ENCODE measurements at regions not wholly inside any gene's neighbourhood (a gene's known extent, or its start where the extent isn't known, plus 50 kb on each side); places are given as distances from the start of the nearest gene placed in this dataset.

DNA sequence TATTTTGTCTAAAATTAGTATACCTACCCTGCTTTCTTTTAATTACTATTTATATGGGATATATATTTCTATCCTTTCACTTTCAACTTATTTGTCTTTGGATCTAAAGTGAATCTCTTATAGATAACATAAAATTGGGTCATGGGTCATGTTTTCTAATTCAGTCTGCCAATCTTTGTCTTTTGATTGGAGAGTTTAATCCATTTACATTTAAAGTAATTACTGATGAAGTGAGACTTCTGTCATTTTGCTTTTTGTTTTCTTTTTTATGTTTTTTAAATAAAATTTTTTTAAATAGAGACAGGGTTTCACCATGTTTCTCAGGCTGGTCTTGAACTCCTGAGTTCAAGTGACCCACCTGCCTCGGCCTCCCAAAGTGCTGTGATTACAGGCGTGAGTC is 50.5 kb upstream of the PRDM1 start:
- DNase-seq = no peak

DNA sequence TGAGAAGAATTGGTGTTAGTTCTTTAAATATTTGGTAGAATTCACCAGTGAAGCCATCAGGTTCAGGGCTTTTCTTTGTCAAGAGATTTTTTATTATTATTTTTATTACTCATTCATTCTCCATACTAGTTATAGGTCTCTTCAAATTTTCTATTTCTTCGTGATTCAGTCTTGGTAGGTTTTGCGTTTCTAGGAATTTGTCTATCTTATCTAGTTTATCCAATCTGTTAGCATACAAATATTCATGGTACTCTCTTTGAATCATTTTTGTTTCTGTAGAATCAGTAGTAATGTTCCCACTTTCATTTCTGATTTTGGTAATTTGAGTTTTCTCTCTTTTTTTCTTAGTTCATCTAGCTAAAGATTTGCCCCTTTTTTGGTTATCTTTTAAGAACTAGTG is 52.3 kb upstream of the PRDM1 start:
- no peak for DNase-seq

DNA sequence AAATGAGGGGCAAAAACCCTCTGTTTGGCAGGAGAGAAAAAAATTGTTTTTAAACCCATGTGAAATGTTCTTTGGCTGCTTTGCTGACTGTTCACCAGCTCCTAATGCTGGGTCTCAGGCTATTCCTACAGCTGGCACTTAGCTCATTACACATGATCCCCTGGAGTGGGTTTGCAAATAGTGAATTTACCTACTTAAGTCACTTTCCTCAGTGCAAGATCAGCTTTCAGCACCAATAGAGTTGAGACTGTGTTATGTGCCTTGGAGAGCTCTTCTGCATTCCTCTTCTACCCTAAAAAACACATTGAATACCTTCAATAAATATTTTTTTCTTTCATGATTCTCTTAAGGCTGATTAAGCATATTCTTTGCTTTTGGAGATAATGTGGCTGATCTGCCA is 58.4 kb upstream of the PRDM1 start:
- DNase-seq = no peak

DNA sequence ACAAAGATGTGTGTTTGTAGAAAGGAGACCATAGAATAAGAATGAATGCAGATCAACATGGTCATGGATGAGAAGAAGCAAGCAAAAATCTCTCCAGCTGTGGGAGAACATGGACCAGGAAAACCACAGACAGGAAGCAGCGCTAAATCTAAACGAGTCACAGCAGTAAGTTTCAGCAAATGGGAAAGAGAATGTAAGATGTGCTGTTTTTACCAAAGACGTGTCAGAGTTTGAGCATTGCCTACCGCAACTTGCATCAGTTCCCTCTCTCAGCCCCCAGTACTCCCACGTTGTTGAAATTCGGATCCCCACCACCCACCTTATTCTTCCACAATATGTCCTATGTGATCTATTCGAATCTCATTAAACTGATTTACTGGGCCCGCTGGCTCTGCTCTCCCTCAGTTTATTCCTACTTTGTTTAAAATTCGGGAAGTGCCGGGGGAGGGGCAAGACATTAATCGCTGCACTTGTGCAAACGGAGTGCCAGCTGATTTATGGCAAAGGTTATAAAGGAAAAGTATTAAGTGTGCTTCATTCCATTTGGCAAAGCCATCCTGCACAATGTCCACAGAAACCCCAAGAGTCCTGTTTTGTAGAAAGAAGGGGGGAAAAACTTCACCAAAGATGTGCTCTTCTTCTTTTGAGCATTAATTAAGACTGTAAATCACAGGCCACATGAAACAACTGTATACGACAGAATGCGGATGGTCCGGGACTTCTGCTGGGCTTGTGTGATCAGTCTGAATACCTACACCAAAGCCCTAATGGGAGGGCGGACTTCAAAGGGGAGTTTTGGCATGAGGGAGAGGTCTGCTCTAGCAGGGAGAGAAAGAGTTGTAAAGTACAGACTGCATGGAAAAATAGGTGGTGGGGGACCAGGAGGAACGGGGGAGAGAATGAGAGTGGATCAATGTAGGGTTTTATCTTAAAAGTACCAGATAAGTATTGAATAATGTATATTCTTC is 59.1 kb upstream of the PRDM1 start:
- DNase-seq = no peak

DNA sequence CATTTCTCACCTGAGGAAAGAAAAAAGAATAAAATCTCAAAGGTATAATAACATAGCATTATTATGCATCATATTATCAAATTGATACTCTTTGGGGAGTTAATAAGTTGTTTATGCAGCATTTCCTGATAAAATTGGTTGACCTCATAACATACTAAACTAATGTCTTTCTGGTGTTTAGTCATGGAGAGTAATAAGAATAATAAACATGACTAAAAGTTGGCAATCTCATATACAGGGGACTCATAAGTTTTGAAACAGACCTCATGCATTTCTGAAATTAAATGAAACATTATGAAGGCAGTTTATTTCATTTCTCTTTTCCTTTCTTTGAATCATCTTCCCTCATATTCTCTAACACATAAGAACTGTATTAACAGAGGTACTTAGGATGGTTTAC is 60.5 kb upstream of the PRDM1 start:
- no peak for DNase-seq

DNA sequence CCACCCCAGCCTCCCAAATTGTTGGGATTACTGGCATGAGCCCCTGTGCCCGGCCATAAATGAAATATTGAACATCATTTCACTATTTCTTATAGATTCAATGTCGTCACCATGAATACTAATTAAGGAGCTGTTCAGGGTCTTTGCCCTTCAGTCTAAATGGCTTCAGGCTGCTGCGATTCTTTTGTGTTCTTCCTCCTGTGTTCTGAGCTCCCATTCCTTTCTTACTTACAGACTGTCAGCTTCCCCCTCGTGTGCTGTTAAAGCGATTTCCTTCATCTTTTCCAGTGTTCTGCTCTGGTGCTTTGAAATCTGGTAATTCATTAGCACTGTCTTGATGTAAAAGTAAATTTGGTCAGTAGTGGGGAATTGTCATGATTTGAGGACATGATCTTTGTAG is 63.3 kb upstream of the PRDM1 start:
- DNase-seq = no peak

DNA sequence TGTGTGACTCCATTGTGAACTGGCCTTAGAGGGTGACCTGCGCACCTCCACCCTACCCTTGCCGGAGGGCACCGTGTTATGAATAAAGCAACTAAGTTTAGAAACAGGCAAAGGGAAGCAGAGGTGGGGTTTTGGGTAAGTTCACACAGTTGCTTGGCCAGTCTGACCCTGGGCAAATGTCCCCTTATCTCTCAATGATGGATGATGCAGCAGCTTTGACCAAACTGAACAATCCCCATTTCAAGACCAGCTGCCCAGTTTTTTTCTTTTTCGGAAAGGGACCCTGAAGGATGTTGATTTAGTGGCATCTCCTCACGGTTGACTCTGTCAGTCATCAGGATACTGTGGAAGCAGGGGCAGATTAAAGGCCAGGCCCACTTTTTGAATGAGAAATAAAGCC is 68.7 kb upstream of the PRDM1 start:
- no peak for DNase-seq

DNA sequence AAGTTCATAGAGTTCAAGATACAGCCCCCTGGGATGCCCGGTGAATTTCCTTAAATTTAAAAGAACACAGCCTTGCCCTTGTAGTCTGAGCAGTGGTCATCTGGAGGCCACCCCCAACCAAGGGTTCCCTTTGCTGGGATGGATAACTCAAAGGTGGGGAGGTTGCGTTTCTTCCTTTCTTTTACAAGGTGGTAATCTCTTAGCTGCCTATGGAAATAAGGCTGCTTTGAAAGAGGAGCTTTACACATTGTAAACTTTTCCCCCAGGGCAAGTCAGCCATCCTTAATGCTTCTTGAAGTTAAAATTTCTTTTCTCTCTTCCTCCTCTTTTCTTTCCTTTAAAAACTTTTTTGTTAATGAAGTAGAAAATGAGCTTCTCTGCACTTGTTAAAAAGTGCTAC is 71.2 kb upstream of the PRDM1 start:
- no peak for DNase-seq

DNA sequence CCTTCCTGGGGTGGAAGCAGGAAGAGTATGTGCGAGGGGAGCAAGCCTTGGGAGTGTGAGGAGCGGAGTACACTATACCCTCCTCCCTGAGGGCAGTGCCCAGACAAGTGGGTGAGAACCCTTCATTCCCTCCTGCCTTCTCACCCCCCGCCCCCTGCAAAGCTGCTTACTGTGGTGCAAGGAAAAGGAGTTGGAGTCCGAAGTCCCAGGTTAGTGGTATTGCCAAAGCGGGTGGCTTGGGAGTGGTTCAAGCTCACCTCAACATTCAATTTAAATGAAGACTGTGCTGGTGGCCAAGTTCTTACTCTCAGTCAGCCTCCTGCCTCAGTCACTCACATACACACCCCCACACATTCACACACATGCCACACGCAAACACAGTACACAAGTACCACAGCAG is 74.7 kb upstream of the PRDM1 start:
- DNase-seq = no peak

DNA sequence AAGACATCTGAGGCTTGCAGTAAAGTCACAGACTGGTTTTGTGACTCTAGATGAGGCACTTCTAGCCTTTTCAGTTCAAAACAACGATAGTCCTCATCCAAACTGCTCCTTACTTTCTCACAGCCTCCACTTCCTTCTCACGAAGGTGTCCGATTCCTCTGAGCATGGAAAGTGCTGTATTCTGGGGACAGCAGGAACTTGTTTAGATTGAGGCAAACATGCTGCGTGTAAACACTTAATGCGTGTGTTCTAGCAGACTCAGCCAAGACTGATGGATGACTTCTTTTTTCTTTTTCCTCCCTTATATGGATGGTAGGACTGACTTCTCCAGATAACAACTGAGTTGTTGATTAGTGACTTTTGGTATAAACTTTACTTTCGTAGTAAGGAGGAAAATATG is 80.2 kb upstream of the PRDM1 start:
- DNase-seq = no peak

DNA sequence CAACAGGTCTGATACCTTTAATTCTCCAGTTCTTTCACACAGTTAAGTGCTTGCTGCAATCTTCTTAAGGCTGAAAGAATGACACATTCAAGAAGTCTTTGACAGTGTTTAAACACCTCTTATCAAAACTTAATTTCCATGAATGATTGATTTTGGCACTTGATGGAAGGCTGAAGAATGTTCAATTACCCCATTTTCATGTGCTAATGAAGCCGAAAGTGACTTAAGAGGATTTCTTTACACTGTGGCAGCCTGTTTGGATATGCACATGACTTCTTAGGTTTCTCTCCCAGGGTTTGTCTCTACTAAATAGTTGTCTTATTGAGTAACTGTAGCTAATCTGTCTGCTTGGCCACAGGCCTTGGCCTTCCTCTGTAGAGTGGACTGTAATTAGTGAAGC is 81.1 kb upstream of the PRDM1 start:
- no peak for DNase-seq

DNA sequence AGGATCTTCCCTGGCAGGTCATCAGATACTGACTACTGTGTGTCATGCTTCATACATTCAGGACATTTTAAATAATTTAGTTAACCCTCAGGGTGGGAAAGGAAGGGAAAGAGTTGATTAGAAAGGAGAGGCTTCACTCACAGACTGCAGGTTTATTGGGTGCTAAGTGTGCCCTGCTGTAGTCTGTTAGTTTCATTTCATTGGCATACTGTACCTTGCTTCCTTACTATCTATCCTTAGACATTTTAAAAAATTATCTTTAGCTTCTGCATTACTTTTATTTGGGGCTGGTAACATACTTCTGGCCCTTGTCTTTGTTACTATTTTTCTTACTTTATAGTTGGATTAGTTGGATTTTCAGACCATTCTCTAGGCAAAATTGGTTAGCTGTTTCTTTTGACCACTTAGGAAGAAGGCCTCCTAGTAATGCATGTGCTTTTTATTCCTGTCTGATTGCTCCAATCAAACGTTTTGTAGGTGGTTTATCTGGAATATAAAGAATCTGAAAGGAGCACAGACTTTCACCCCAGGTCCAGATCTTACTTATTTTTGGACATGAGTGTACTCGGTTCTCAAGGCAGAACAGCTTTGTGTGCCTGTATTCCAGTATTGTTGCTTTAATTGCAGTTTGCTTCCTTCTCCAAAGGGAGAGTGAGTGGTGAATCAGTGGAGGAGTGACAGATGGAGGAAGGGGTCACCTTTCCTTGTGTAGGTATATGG is 82.7 kb upstream of the PRDM1 start:
- DNase-seq = no peak

DNA sequence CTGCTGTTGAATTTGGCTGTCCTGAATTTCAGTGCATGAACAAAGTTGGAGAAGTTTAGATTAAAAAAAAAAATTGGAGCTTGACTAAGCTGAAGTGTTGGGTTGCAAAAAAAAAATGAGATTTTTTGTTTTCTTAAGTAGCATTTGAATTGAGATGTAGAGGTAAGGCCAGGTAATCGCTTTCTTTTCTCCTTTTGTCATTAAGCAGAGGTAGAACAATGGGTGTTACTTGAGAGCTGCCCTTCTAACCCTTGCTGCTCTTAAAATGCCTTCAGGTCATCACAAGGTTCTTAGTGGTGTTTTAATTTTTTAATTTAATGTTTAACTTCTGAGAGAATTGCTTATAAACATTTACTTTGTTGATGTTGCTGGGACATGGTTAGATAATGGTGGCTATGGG is 84.1 kb upstream of the PRDM1 start:
- no peak for DNase-seq

DNA sequence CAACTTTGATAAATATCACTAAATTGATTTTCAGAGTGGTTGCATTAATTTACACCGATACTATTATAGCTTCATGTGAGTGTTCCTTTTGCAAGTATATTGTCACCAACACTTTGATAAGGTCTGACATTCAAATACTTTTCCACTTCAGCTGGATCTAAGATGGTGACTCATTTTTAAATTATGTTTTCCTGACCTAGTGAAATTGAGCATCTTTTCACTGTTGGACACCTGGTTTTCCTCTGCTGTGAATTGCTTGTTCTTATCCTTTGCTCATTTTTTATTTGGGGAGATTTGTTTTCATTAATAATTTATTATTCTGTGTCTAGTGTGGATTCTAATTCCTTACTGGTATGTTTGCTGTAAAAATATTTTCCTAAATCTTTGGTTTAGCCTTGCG is 85.2 kb upstream of the PRDM1 start:
- no peak for DNase-seq

DNA sequence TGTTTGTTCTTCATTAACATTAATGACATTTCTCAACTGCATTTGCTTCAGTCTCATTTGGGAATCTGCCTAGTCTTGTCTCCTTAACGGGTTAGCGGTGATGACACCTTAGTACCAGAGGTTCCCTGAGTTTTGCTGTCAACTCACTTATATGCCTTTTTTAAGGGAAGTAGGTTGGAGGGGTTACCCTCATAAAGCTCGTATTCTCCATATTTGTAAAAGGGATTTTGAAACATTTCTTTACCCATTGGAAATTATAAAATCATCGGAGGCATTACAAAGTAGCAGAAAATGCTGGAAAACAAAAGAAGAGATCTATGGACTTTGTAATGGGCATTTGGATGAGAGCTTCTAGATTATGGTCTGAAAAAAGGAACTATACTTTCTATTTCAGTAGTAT is 88.7 kb upstream of the PRDM1 start:
- no peak for DNase-seq

DNA sequence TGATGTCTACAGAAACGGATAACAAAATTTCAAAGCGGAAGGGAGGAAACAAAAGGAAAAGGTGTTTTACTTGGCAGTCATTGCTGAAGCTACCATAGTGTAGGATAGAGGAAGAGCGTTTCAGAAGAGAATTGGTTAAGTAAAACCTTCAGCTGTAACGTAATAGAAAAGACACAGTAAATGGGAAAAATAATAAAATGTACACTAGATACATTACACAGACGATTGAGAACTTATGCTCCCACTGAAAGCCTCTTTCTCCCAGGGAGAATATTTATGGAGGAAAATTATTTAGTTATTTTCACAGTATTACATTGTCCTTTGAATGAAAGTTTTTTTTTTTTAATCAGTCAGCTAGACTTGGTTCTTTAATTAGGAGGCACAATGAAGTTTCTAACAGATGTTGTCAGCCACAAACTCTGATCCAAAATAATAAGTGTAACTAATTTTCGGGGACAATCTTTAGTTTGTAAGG is 90.7 kb upstream of the PRDM1 start:
- no peak for DNase-seq

DNA sequence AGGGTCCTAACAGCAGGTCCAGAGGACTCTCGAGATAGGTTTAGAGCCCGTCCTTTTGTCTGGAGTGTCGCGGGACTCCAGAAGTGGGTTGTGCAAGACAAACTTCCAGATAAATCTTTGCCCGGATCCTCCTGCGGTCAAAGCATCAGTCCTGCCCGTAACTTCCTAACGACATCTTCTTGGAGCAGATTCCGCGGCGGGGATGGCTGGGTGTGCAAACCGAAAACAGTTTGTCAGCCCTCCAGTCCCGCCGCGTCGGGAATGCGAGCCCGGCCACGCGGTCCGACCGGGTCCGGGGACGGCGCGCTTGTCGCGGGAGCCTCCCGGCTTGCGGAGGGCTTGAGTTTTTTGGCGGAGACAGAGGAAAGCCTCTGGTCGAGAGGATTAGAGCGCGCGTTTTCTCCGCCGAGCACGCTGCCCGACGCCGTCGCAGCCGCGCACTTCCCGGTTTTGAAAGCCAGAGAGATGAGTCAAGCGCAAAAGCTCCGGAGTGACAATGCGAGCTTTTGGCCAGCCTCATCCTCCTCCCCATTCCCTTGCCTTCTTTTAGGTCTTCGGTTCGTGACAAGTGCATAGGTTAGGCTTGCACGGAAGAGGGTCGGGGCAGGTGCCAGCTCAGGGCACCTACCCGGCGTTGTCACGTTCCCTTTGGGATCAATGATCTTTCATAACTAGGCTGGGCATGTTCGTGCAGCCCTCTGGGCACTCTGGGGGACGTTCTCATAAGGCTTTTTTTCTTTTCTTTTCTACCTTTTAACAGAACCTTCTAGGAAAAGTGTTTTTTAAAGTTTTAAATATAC is 91.3 kb upstream of the PRDM1 start:
- DNase-seq = no peak

DNA sequence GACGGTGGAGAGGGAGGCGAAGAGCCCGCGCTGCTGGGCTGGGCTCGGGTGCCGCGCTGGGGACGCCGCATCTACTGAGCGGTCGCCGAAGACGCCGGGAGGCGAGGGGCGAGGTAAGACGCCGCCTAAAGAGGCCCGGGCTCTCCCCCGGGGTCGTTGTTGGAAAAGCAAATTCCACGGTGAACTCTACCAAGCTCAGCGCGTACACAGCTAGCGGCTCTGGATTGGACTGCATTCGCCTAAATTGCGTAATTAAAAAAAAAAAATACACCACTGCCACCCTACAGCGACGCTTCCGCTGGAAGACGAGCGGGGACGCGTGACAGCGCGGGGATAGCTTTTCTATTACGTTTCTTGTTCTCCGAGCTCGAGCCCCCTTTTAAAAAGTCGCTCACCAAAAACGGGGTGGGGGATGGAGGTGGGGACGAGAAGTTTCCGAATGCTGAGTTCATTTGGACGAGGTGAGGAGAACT is 92.0 kb upstream of the PRDM1 start:
- DNase-seq = no peak

DNA sequence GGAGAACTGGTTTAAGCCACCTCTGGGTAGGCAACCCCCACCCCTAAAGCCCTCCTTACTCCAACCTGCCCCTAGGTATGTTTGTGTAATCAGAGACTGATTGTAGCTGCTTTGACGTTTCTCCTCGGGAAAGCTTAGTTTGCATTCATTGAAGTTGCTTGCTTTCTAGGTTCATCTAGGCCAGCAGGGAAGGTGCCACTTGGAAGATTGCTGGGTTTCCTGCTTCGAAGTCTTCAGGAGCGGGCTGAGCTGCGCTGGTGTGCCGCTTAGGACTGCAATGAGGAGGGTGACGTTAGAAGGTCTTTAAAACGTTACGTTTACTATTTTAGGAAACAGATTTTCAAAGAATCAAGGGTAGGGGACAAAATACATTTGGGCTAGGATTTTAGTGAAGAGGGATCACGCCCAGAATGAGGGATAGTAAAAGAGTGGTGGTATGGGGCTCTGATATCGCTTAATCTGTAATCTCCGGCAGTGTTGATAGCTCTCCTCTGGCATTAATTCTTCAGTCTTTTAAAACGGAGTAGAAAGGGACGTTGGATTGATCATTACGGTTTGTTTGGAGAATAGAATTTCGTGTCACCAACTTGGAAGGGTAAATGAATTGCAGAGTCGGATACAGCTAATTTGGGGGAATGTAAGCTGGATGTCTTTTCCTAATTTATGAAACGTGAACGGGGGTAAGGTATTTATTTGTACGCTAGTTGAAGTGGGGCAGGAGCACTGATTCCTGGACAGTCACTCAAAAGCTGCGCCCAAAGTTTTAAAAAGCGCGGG is 92.6 kb upstream of the PRDM1 start:
- no peak for DNase-seq

DNA sequence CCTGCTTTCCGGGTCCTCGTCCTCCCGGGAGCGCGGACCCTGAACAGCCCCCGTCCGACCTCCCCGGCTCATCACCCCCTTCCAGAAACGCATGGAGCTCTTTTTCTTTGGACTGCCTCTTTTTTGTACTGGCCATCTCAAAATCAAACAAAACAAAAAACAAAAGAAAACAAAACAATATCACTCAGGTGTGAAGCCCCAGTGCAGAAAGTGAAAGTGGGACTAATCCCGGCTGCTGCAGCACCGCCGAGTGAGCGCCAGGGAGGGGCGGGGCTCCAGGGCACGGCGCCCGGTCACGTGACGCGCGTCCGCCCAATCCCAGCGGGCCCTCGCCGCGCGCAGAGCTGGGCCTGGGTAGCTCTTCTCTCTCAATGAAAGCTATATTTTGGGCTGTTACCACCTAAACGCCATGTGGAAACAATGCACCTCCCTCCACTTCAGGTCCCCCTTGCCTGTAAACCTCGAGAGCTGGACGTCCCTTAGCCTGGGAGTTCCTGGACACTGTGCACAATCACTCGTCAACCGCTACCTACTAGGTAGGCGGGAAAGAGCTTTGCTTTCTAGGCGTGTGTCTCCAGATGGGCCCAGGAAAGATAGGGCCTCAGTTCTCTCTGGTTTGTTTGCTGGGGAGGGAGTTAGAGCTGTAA is 93.7 kb upstream of the PRDM1 start:
- DNase-seq = peak; percentile 64 to 65

DNA sequence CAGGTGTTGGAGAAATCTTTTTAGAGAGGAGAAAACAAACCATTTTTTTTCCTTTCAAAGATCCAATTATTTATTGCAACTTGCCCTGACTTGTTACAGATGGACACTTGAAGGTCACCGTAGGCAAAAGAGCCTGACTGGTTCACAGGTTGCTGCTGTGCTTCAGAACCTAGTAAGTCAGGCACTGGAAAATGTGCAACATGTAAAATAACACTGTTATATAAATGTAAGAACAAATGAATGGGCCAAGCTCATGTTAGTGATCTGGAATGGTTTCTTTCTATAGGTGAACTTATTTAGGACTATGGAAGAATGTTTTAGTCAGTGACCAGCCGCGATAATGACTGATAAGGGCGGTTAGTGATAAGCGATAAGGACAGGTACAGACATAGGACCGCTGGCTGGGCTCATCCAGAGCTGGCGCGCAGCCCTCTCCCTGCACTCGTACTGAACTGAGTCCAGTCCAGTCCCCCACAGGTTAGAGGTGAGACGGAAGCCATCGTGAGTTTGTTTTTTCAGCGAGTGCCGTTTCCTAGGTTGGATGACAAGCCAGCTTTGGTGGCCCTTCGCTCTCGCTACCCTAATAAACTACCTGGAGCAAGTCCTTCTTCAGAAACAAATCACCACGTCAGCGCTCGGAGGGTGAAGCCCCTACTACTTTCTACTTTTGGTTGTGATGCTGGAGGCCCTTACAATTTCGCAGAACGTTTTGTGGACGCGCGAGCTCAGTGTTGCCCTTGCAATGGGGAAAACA is 94.4 kb upstream of the PRDM1 start:
- DNase-seq = no peak

All from NCI-H1930 (cell line).